ENCODE measurements at regions not wholly inside any gene's neighbourhood (a gene's known extent, or its start where the extent isn't known, plus 50 kb on each side); places are given as distances from the start of the nearest gene placed in this dataset.

DNA sequence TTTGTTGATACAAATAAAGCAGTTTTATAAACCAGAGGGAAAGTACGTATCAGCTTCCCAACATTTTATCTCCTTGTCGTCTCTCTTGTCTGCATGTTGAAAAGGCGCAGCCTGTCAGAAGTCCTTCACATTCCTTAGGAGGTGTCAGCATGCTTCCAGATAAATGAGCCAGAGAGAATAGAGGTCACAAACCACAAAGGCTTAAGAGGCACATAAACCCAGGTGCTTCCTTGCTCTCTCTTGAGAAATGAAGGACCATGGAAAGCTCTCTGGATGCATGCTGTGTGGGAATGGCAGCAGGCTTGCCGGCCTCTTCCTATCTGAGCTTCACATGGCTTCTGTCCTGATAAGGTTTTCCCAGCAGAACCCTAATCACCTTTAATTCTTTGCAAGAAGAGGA, 448.5 kb downstream of the XPNPEP1 start:
- DNase-seq = no peak

DNA sequence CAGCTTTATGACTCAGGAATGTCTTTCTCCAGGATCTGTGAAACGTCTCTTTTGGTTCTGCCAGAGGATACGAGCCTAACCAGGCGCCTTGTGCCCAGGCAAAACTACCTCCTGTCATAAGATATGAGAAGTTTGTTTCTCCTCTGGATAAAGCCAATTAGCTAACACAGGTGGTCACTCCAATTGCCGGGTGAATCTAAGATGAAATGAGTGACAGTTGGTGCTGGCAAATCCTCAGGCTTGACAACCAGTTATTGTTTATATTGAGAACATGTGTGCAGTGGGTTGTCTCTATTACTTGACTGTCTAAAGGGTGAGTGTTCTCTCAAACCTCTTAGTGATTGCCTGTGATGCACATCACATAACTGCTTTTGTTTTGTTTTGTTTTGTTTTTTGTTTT, 449.1 kb downstream of the XPNPEP1 start:
- no peak for DNase-seq

DNA sequence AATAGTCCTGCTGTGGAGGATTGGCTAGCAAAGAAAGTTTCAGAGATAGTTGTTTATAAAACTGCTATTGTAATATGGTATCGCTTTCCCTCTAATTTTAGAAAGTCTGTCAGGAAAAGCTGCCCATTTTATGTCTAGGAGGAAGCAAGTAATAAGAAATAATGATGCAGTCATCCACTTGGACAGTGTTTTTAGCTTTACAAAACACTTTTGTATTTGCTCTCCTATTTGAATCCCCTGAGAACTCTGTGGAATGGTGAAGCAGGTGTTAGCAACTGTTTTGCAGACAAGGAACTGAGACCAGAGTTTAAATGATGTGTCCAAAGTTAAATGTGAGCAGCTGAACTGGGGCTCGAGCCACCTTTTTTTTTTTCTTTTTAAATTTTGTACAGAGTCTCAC, 455.8 kb downstream of the XPNPEP1 start:
- DNase-seq = no peak

DNA sequence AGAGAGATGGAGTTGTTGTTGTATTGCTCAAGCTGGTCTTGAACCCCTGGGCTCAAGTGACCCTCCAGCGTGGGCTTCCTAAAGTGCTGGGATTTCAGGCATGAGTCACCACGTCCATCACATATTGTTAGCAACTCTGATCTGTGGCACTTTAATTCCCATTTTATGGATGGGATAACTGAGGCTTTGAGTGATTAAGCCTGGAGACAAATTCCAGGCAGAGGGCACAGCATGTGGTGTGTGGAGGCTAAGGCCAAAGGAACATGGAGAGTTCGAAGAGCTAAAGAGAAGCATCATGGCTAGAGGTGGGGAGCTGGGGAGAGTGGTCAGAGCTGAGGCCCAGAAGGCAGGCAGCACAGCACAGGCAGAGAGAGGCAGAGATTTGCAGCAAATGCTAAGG, 458.4 kb downstream of the XPNPEP1 start:
- no peak for DNase-seq

DNA sequence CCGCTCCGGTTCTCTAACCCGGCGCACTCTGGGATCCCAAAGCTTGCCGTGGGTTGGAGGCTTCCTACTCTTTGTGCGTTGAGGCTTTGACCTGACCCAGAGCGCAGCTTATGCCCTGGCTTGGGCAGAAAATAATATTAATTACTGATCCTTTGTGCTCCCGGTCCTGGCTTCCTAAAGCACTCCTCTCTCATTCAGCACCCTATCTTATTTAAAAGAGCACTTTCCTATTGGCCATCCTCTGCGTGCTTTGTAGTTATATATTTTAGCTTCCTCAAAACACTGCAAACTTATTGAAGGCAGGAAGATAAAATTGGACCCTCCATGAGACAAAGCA, 466.0 kb downstream of the XPNPEP1 start:
- DNase-seq = no peak

DNA sequence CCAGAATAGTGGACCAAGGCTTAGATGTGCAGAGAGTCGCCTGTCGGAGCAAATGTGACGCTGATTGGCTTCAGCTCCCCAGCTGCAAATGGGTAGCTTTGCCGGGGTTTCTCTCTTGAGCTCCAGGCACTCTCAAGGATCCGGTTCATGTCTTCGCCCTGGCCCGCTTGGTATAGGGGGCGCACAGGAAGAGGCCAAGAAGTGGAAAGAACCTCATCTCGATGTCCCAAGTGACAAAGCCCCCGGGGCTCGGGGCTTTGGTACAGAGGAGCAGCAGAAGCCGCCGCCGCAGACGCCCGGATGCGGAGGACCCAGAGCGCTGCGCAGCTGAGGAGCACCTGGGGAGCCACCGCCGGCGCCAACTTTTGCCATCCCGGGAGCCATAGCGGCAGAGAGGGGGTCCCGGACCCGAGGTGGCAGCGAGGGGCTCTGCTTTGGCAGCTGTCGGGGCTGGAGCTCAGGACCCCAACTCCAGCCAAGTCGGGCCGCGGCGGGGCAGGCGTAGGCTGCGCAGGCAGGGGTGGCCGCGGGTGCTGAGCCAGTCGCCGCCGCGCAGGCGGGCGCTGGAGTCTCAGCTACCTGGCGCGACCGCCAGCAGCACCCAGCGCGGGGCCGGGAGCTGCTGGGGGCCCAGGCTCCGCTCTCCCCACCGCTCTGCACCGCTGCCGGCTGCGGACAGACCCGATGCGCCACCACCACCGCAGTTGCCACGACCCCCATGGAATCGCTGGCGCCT, 466.6 kb downstream of the XPNPEP1 start:
- no peak for DNase-seq

DNA sequence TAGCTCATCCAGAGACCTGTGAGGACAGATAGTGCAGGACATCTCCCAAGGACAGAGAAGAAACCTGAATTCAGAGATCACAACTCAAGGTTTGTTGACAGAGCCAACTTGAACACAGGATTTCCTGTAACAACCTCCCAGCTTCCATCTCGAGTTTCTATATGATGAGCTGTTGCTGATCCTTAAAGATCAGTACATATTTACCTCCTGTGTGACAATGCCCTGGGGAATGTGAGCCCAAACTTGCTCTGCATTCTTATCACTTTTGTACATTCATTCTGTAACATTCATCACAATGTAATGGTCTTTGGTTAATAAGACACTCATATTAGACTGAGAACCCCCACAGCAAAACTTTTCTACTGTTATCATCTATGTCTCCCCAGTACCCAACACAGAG, 468.6 kb downstream of the XPNPEP1 start:
- no peak for DNase-seq

DNA sequence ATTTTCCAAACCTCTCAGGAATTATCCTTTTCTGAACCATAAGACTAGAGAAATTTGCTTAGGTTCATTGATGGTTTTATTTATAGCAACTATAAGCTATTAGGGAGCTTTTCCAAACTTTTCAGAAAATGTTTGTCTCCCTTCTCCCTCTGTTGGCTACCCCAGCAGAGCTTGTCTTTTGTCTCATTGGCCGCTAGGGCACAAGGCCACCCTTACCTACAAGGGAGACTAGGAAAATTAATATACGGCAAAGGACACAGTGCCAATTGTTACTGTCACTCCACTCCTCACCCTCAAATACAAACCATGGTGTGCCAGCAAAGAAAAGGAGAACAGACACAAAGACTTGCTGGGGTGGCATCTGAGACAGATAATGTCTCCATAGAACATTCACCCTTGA, 471.4 kb downstream of the XPNPEP1 start:
- DNase-seq = no peak

DNA sequence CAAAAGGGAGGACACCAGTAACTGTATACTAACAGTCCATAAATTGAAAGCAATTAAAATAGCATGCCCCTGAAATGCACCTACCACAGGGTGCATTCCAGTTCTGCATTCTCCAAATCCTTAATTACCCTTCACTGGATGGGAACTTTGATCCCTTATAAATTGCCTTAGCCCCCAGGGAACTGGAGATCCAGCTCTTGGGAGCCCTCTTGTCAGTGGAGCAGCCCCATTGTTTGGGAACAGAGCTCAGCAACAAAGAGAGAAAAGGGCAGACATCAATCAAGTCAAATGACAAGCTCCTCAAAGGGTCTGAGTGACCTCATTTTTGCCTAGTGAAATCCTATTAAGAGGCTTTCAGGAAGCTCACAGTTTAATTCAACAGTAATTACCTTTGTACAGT, 472.6 kb downstream of the XPNPEP1 start:
- no peak for DNase-seq

DNA sequence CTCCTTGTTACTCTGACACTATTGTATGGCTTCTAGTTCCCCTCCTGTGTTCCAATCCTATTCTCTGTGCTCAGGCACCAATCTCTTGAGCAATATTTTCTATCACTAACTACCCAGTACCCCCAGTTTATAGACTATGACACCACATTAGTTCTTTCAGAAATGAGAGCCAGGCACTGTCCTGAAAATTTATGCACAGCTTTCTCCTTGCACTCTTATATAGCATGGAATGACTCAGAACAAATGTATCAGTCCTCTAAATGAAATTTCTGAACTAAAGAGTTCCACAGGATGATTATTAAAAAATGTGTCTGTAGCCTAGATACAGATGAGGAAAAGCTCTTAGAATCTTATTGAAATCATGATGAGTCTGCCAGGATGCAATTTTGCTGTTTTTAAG, 489.9 kb downstream of the XPNPEP1 start:
- DNase-seq = no peak

DNA sequence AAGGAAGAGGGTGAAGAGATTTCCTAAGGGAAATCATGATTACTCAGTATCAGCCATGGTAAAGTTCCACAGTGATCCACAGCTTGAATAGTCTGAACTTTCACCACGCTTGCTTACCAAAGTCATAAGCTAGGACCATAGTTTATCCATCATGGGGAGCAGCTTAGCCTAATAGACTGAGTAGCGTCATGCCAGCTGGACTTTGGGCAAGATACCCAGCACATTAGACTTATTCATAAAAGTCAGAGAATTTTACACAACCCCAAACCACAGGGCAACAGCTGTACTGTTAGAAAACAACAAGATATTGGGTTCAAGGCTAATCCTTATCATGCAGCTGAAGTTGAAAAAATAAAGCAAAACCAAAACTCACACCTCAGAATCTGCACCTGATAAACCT, 491.0 kb downstream of the XPNPEP1 start:
- no peak for DNase-seq

DNA sequence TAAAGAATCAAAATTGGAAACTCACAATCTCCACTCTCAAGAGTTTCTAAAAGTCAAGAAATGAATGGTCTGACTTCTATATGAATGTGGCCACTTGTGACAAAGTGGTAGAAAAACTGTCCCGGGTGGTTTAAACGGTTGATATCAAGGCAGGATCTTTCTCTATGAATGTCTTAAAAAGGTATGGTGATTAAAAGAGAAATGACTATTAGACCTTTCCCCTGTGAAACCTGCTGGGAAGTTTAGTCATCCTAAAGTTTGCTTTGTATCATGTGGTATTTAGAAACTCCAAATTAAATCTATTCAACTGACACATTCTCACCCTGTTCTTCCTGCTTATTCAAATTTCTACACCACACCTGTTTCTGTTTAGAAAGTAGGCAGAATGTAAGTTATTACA, 492.5 kb downstream of the XPNPEP1 start:
- DNase-seq = no peak

DNA sequence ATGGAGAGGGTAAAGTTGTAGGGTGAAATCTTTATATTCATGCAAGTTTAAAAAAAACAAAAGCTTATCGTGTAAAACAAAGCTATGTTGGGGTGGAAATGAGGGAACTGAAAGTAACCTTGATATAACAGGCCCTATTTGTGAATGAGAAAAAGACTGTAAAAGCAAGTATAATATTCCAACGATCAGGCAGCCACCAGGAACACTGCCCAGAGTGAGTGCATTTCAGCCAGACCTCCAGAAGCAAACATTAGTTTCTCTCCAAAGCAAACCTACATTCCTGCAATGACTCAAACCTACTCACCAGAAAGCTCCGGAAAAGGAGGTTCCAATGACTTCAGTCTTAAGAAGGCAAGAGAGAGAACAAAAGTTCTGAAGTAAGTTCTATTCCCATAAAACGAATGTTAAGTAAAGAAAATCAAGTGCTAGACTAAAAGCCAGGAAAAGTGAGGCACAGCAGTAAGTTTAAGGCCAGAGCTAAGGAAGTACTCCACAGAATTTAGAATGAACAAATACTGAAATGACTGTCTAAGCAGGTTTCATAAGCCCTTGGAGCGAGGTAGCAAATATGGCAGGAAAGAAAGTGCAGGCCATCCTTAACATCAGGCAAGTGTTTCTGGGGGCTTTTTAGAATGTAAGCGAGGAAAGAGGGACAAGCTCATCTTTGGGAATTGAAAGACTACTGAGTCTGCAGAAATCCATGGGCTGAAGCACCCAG, 493.1 kb downstream of the XPNPEP1 start:
- no peak for DNase-seq

DNA sequence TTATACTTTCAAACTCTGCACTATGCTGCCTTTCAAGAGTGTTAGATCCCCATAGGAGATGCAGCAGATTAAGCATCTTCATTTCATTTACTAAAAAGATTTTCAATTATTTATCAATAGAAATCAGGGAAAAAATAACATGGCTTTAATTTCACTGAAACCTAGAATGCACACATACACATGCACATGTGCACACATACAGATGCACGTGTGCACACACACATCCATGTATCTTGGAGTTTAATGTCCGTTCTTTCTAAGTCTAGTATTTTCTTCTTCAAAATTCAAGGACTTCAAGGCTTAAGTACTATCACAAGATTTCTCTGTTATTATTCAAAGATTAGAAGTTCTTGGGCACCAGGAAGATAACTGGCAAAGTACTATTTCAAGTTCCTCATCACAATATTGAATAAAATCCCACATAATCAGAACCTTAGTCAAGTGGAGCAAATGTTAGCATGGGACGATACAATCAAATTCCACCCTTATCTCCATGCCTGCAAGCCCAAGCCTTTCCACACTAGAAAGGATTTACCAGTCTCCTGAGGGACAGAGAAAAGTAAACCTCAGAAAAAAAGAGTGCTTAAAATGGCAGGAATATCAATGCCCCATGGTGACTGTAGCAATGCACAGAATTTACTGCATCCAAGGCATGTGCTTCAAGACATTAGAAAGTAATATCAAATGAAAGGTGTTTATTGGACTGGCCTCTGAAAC, 494.4 kb downstream of the XPNPEP1 start:
- no peak for DNase-seq

DNA sequence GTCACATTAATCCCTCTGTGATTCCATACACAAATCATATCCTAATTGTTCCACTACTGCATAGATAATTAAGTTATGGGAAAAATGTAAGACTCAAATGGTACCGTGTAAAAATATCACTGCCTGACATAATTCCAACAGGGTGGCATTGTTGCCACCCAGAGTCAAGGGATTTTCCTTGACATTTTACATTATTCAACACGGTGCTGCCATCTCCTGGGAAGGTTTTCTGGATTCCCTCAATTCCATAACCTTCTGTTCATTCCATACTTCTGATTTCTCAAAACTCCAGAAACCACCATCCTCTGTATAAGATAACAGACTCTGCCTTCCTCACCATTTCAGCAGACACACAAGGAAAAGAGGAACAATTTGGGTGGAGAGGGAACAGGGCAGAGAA, 495.9 kb downstream of the XPNPEP1 start:
- DNase-seq = no peak

DNA sequence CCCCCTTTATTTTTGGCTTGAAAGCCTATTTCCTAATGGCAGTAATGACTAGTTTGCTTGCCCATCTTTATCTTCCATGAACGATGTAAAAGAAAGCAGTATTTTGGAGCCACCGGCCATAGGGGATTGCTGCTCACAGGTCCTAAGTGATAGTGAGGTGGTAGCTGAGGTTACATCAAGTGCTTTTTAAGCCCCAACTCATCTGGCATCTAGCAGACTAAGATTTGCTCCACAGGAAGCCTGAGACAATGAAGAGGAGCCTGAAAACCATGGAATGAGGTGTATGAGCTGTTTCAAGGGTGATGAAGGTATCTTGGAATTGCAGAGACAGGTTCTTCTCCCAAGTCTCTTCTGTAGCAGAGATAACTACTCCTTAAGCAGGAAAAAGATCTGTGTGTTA, 496.3 kb downstream of the XPNPEP1 start:
- no peak for DNase-seq

DNA sequence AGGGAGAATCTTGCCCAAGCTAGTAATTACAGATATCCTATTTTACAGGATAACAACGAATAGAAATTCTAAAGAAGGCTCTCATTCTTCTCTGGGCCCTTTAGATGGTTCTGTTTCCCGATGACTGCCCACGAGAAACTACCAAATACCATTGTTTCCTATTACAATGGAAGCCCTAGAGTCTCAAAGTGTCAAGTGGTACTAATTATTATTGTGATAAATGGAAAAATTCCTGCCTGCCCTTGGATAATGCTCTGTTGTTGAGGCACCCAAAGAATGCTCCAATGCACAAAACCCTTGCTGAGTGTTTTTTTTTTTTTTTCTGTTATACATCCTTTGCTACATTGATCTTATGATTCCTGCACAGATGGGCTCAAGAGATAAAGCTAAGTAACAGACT, 504.5 kb downstream of the XPNPEP1 start:
- DNase-seq = no peak

DNA sequence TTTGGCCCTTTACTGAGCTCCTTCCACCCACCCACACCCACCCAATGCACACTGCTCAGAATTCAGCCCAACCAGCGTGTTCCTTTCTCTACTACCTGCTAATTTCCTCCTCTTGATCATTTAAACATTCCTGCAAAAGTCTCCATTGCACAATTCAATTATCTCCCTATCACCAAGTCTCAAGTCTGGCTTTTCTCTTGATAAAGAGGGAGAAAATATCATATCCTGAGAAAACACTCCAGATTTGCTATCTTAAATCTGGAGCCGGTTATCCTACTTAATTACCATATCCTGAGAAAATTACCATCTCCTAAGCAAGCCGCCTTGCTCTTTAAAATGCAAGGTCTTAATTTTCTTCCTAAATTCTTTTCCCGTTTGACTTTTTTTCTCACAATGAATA, 505.5 kb downstream of the XPNPEP1 start:
- no peak for DNase-seq

DNA sequence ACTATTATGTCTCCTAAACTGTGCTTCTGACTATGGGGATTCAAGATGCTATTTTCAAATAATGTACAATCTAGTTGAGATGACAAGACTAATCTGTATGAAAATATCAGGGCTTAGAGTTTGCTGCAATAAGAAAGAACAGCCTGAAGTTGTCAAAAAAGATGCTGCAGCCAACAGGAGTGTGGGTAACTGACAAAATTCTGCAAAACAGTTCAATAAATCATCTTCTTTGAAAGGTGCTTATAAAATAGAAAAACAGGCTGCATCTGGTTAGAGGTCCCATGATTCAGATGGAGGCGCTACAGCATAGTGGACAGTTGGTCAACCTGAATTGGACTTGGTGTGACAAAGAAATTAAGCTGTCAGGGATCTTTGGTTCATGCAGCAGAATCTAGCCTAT, 511.0 kb downstream of the XPNPEP1 start:
- no peak for DNase-seq

DNA sequence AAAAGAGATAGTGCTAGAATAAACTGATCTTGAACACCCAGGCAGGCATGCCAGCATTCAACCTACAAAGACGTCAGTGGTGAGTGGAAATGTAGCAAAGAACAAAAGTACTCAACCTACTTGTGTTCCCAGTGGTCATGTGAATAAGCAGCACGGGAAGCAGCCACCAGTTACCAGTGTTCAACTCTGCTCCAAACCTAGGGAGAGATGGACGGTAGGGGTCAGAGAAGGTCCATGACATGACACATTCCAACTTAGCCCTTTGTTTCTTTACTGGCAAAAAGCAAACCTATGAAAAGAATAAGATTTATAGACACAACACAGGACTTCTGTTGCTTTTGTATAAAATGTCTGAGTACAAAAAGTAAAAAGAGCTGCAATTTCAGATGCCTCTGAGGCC, 511.4 kb downstream of the XPNPEP1 start:
- DNase-seq = no peak

DNA sequence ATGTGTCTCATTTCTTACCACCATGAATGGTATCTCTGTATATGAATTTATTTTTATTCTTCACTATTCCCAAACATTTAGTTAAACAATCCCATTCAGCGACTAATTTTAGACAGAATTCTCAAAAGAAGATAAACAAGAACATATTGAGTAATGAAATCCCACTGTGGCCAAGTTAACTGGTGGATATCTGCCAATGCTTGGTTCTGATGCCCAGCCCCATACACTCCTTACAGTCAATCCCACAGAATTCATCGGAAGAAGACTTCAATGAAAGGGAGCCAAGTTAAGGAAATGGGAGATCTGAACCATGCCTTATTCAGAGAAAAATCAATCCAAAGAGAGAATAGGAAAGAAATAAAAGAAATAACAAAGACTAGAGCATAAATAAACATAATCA, 518.0 kb downstream of the XPNPEP1 start:
- no peak for DNase-seq

DNA sequence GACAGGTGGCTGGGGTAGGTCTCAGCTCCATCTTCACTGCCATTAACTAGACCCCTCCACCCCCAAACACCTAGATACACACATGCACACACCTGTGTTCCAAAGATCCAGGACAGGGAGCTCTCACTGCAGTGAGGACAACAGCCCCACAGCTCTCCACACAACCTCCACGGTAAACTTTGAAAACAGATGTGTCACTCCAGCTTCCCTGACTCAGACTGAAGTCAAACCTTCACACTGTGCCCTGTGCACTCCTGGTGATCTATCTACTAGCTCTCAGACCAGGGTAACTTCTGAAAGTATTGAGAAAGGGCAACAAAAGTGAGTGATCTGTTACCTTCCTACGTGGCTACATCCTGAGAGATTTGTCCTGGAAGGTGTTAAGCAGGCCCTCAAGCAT, 519.8 kb downstream of the XPNPEP1 start:
- no peak for DNase-seq

DNA sequence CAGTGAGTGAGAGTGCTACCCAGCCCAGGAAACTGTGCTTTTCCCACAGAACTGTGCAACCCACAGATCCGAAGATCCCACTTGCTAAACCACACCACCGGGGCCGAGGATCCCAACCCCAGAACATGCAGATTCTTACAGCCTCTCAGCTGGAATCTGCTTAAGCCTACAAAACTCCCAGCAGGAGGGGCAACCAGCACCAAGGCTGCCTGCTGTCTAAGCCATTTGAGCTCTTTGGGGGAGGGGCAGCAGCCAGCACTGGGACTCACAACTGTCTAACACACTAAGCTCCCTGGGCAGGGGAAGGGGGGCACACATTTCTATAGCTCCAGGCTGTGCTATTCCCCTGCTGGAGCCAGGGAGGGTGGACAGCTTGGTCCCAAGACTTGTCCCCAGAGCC, 529.9 kb downstream of the XPNPEP1 start:
- DNase-seq = no peak

DNA sequence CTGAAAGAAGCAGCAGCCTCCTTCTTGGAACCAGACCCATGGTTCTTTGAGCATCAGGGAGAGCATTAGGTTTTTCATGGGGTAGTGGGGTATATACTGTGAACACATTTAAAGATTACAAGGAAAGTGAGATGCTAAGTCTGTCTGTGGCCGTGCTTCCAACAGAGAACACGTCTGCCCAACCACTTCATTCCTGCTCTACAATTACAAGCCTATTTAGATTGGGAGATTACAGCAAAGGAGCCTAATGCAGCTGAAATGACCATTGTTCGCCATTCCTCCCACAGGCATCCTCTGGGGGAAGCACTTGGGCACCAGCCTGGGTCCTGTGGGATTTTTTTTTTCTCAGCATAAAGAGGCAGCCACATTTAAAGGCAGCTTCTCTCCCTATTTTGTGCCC, 536.4 kb downstream of the XPNPEP1 start:
- DNase-seq = no peak
